Liver (tissue), 3 donors: ENCODE measurements at regions not wholly inside any gene's neighbourhood (a gene's known extent, or its start where the extent isn't known, plus 50 kb on each side); places are given as distances from the start of the nearest gene placed in this dataset.
"Not testable (repeated sequence)": the region's sequence is repeated elsewhere in the genome, so short reads cannot be mapped to it uniquely, and the experiment has no call there.

Experiments used
- EGR1 ChIP-seq, 2 donors: IDR thresholded peaks; 2 replicates each; pipeline ENCODE4 v1.6.1; 2016 to 2018; ENCODE audit warnings: antibody characterized with exemption in 2 of 2, low read depth in 2 of 2
- FOXA2 ChIP-seq: IDR thresholded peaks from 2 replicates; pipeline ENCODE4 v1.6.1; 2016; ENCODE audit warnings: antibody characterized with exemption
- GABPA ChIP-seq, 2 donors: IDR thresholded peaks in 1 of 2; conservative IDR thresholded peaks in 1 of 2; 2 replicates each; pipeline ENCODE4 v1.6.1; 2016; ENCODE audit warnings: antibody characterized with exemption in 2 of 2, mild to moderate bottlenecking in 1 of 2, moderate library complexity in 1 of 2
- HNF4A ChIP-seq, 2 donors: conservative IDR thresholded peaks; 2 replicates each; pipeline ENCODE4 v1.6.1; 2016; ENCODE audit warnings: antibody characterized with exemption in 2 of 2, mild to moderate bottlenecking in 2 of 2
- JUND ChIP-seq, 2 donors: IDR thresholded peaks; 2 replicates each; pipeline ENCODE4 v1.6.1; 2016; ENCODE audit warnings: antibody characterized with exemption in 2 of 2
- RAD21 ChIP-seq, 2 donors: IDR thresholded peaks; 2 replicates each; pipeline ENCODE4 v1.6.1; 2016; ENCODE audit warnings: antibody characterized with exemption in 2 of 2, mild to moderate bottlenecking in 2 of 2
- SP1 ChIP-seq: IDR thresholded peaks from 2 replicates; pipeline ENCODE4 v1.6.1; 2018; ENCODE audit warnings: antibody characterized with exemption, mild to moderate bottlenecking
- TAF1 ChIP-seq: conservative IDR thresholded peaks from 2 replicates; pipeline ENCODE4 v1.6.1; 2016; ENCODE audit warnings: antibody characterized with exemption, mild to moderate bottlenecking
- YY1 ChIP-seq: IDR thresholded peaks from 2 replicates; pipeline ENCODE4 v1.6.1; 2016; ENCODE audit warnings: antibody characterized with exemption, mild to moderate bottlenecking
- TF ChIP-seq, protein P1 (sequence below): fragments of 150-350 bp; IDR thresholded peaks from 2 replicates; pipeline ENCODE4 v1.5.1; 2017; ENCODE audit warnings: improper control_type of control experiment, low read depth, low read length; ENCODE audit not compliant: missing input control
- TF ChIP-seq, protein P2 (sequence below): IDR thresholded peaks from 2 replicates; pipeline ENCODE4 v1.6.1; 2016; ENCODE audit warnings: antibody characterized with exemption
- TF ChIP-seq, protein P3 (sequence below): IDR thresholded peaks from 2 replicates; pipeline ENCODE4 v1.6.1; 2016; ENCODE audit warnings: antibody characterized with exemption
- TF ChIP-seq, protein P4 (sequence below): IDR thresholded peaks from 2 replicates; pipeline ENCODE4 v1.6.1; 2016; ENCODE audit warnings: antibody characterized with exemption
- TF ChIP-seq, protein P5 (sequence below): IDR thresholded peaks from 2 replicates; pipeline ENCODE4 v1.6.1; 2016; ENCODE audit warnings: antibody characterized with exemption, mild to moderate bottlenecking
- donor health status: healthy.
- donor health status: healthy.

DNA sequence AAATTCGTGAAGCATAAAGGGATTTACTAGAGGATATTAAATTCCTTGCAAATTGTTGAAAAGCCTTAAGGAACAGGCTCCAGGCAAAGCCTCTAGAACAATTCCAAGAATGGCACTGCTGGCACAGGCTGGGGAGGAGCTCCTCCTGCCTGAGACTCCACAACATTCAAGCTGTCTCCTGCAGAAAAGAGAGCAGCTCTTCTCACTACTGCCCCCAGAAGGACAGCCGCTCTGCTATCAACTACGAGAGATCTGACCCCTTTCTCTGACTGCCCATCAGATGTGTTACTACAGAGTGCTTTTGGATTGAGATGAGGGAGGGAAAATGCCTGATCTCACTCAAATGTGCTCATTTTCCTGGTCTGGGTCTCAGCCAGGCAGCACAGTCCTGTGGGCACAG is 269.9 kb downstream of the RPIA start:
- TF ChIP-seq, protein P1, sequence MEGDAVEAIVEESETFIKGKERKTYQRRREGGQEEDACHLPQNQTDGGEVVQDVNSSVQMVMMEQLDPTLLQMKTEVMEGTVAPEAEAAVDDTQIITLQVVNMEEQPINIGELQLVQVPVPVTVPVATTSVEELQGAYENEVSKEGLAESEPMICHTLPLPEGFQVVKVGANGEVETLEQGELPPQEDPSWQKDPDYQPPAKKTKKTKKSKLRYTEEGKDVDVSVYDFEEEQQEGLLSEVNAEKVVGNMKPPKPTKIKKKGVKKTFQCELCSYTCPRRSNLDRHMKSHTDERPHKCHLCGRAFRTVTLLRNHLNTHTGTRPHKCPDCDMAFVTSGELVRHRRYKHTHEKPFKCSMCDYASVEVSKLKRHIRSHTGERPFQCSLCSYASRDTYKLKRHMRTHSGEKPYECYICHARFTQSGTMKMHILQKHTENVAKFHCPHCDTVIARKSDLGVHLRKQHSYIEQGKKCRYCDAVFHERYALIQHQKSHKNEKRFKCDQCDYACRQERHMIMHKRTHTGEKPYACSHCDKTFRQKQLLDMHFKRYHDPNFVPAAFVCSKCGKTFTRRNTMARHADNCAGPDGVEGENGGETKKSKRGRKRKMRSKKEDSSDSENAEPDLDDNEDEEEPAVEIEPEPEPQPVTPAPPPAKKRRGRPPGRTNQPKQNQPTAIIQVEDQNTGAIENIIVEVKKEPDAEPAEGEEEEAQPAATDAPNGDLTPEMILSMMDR, result not testable (repeated sequence)
- TF ChIP-seq, protein P2, sequence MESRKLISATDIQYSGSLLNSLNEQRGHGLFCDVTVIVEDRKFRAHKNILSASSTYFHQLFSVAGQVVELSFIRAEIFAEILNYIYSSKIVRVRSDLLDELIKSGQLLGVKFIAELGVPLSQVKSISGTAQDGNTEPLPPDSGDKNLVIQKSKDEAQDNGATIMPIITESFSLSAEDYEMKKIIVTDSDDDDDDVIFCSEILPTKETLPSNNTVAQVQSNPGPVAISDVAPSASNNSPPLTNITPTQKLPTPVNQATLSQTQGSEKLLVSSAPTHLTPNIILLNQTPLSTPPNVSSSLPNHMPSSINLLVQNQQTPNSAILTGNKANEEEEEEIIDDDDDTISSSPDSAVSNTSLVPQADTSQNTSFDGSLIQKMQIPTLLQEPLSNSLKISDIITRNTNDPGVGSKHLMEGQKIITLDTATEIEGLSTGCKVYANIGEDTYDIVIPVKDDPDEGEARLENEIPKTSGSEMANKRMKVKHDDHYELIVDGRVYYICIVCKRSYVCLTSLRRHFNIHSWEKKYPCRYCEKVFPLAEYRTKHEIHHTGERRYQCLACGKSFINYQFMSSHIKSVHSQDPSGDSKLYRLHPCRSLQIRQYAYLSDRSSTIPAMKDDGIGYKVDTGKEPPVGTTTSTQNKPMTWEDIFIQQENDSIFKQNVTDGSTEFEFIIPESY, result not testable (repeated sequence)
- TF ChIP-seq YY1; GABPA (IDR thresholded peaks at IDR 0.05 in 1 of 2, conservative IDR thresholded peaks at IDR 0.05 in 1 of 2); EGR1 (IDR thresholded peaks at IDR 0.05; ENCODE audit: low read depth in 2 of 2); RAD21 (IDR thresholded peaks at IDR 0.05); JUND (IDR thresholded peaks at IDR 0.05); TAF1; HNF4A (conservative IDR thresholded peaks at IDR 0.05); SP1; FOXA2: not testable (repeated sequence)
- TF ChIP-seq, protein P3, sequence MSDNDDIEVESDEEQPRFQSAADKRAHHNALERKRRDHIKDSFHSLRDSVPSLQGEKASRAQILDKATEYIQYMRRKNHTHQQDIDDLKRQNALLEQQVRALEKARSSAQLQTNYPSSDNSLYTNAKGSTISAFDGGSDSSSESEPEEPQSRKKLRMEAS, result not testable (repeated sequence)
- TF ChIP-seq, protein P4, sequence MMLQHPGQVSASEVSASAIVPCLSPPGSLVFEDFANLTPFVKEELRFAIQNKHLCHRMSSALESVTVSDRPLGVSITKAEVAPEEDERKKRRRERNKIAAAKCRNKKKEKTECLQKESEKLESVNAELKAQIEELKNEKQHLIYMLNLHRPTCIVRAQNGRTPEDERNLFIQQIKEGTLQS, result not testable (repeated sequence)
- TF ChIP-seq, protein P5, sequence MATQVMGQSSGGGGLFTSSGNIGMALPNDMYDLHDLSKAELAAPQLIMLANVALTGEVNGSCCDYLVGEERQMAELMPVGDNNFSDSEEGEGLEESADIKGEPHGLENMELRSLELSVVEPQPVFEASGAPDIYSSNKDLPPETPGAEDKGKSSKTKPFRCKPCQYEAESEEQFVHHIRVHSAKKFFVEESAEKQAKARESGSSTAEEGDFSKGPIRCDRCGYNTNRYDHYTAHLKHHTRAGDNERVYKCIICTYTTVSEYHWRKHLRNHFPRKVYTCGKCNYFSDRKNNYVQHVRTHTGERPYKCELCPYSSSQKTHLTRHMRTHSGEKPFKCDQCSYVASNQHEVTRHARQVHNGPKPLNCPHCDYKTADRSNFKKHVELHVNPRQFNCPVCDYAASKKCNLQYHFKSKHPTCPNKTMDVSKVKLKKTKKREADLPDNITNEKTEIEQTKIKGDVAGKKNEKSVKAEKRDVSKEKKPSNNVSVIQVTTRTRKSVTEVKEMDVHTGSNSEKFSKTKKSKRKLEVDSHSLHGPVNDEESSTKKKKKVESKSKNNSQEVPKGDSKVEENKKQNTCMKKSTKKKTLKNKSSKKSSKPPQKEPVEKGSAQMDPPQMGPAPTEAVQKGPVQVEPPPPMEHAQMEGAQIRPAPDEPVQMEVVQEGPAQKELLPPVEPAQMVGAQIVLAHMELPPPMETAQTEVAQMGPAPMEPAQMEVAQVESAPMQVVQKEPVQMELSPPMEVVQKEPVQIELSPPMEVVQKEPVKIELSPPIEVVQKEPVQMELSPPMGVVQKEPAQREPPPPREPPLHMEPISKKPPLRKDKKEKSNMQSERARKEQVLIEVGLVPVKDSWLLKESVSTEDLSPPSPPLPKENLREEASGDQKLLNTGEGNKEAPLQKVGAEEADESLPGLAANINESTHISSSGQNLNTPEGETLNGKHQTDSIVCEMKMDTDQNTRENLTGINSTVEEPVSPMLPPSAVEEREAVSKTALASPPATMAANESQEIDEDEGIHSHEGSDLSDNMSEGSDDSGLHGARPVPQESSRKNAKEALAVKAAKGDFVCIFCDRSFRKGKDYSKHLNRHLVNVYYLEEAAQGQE, result not testable (repeated sequence)
